GM19043 (cell line): ENCODE measurements at regions not wholly inside any gene's neighbourhood (a gene's known extent, or its start where the extent isn't known, plus 50 kb on each side); places are given as distances from the start of the nearest gene placed in this dataset.
"Not testable (repeated sequence)": the region's sequence is repeated elsewhere in the genome, so short reads cannot be mapped to it uniquely, and the experiment has no call there.

Source experiments
- ATAC-seq: cut with Tn5 transposase; IDR thresholded peaks from one replicate; pipeline ENCODE4 v1.9.1; 2021; ENCODE audit warnings: low read depth; ENCODE audit not compliant: unreplicated experiment

DNA sequence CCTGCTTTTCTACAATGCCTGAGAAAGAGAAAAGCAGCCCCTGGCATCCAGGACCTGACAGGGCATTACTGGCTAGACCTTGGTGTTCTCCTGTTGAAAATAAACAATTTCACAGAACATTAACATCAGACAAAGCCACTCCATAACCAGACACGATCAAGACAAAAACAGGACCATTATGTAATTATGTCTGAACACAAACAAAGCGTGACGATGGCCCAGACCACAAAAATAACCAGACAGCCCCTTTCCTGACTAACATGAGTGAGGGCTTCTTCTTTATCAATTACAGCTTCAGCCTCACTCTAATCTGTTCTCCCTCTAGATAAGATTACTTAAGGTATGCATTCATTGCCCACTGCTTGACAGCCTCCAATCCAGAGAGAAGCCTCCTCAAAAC lies 172.7 kb upstream of the LMCD1 start:
- no peak for ATAC-seq

DNA sequence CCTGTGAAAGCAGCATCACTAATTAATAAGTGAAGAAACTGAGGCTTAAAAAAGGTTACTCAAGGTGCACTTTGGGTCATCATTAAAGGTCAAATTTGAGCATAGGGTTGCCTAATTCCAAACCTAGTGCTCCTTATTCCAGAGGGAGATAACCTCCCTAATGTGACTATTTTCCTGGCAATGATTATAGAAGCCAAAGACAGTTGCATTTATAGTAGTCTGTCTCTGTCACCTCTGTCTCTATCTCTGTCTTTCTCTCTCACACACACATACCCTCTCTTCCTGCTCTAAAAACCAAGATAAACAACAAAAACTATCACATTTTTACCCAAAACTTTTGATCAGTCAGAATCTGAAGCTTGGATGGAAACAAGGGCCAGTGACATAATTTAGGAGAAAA lies 172.0 kb upstream of the LMCD1 start:
- ATAC-seq: no peak

GRCh38 chr3:8336456-8336855 lies 165.2 kb upstream of the LMCD1 start:
- ATAC-seq: no peak

DNA sequence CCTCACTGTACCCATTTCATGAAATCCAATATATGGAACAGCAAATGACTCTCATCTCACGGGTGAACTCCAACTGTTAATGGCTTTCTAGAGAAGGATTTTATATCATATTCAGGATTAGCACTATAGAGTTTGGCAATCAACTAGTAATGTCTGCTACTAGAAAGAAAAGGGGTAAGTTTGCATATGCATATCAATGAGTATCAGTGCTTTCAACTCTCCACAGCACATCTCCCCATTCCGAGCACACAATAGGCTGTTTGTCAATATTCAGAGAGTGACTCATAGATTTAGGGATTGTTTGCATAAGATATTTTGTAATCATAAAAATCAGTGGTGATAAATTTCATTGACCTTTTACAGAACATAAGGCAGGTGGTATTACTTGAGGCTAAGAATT lies 163.2 kb upstream of the LMCD1 start:
- no peak for ATAC-seq

- no peak for ATAC-seq
Observed at GRCh38 chr3:8341821-8342247, 159.8 kb upstream of the LMCD1 start.

GRCh38 chr3:8343058-8343457 lies 158.6 kb upstream of the LMCD1 start:
- no peak for ATAC-seq

DNA sequence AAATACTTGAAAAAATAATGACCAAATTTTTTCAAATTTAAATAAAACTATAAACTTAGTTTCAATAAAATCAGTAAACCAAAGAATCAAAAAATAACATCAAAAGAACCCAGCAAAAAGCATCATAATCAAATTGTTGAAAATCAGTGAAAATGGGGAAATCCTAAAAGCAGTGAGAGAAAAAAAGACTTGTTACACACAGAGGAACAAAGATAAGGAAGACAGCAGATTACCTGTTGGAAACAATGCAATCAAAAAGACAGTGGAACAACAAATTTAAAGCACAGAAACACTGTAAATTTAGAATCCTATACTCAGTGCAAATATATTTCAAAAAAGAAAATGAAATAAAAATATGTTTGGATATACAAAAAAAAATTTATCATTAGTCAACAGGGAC lies 156.2 kb upstream of the LMCD1 start:
- ATAC-seq: no peak

- ATAC-seq: no peak
Observed at GRCh38 chr3:8348076-8348475, 153.5 kb upstream of the LMCD1 start.

- no peak for ATAC-seq
Observed at GRCh38 chr3:8352475-8352874, 149.1 kb upstream of the LMCD1 start.

- ATAC-seq: no peak
Observed at GRCh38 chr3:8353364-8353763, 148.3 kb upstream of the LMCD1 start.

- ATAC-seq: no peak
Observed at GRCh38 chr3:8355346-8355745, 146.3 kb upstream of the LMCD1 start.

GRCh38 chr3:8356066-8356465 lies 145.6 kb upstream of the LMCD1 start:
- ATAC-seq: not testable (repeated sequence)

DNA sequence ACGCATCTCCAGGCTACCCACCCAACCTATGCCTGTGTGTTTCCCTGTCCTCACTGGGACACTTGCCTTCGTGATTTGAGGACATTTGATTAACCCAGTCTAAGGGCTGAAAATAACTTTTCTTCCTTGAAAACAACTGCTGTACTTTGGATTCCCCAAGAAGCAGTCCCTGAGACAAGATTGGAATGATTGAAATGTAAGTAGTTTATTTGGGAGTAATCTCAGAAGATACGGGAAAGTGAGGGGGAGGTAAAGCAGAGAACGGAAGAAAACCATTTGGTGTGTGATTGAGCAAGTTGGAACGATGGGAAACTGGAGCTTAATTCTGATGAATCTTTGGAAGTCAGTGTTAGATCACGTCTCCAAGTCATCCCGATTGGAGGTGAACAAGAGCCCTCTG lies 143.8 kb upstream of the LMCD1 start:
- no peak for ATAC-seq

DNA sequence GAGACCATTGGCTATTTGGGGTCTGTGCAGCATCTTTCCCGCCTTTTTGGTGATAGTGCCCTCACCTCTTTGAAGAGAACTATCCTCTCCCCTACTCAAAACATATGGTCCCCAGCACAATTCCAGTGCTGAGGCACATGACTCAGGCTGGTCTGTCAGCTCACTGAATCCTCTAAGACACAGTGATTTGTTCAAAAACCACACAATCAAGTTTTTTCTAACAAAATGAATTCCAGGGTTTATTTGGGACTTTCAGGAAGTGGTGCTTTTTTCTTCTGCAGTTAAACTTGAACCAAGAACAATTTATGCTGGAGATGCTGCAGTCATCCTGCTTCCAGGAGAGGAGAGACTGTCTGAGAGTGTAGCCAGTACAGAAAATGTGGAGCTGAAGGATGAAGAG lies 142.5 kb upstream of the LMCD1 start:
- ATAC-seq: no peak

DNA sequence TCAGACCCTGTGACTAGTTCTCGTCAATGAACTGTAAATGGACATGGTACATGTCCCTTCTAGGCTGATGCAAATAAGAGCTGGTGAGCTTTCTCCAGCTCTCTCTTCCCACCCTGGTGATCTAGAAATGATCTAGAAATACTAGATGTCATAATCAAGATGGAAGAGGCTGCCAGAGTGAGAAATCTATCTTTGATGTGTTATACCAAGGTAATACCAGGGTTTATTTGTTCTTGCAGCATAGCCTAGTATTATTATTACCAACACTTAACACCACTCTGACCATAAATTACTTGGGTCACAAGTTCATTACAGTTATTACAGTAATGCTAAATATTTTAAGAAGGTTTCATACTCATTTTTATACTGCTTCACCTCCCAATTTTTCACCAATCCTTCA lies 138.4 kb upstream of the LMCD1 start:
- no peak for ATAC-seq

- ATAC-seq: no peak
Observed at GRCh38 chr3:8365541-8365940, 136.1 kb upstream of the LMCD1 start.

DNA sequence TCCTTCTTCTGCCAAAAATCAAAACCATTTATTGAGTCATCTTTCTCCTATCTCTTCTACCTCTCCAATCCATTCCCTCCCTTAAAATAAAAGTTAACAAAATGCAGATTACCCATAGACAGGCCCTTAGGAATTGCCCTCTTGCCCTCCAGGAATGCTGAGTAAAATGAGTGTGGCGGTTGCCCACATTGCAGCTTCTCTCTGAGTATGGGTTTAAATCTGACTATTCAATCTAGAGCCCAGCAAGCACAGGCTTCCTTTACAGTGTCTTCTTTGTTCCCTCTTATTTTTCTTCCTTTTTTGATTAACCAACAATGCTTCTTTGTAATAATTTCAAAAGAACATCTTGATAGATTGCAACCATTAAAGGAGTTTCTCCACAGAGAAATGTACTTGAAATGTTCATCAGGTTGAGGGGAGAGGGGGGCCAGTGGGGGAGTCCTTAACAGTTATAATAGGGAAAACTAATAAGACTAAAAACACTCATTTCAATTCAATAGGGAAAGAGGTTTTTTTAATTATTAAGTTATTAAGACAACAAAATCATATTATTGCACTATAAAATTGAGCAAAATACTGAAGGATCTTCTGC lies 135.3 kb upstream of the LMCD1 start:
- ATAC-seq: no peak

GRCh38 chr3:8368598-8368997 lies 133.0 kb upstream of the LMCD1 start:
- ATAC-seq: no peak

GRCh38 chr3:8369638-8370037 lies 132.0 kb upstream of the LMCD1 start:
- no peak for ATAC-seq

DNA sequence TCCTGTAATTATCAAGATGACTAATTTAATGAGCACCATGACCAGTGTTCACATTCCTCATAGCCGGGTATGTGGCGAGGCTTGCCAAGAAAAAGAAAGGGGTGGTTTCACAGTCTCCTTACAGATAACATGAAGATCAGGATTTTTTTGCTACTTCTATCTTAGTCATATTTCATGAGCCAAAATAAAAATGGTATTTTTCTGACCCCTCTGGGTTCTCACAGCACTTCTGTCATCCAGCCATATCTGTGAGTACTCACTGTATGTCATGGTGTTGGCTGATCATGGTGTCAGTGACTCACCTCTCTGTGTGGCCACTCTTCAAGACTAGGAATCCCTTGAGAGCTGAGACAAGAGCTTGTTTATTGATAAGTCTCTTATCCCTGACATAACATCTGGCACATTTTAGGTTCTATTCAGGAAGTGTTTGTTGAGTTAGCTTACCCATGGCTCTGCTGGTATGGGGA lies 130.5 kb upstream of the LMCD1 start:
- no peak for ATAC-seq

DNA sequence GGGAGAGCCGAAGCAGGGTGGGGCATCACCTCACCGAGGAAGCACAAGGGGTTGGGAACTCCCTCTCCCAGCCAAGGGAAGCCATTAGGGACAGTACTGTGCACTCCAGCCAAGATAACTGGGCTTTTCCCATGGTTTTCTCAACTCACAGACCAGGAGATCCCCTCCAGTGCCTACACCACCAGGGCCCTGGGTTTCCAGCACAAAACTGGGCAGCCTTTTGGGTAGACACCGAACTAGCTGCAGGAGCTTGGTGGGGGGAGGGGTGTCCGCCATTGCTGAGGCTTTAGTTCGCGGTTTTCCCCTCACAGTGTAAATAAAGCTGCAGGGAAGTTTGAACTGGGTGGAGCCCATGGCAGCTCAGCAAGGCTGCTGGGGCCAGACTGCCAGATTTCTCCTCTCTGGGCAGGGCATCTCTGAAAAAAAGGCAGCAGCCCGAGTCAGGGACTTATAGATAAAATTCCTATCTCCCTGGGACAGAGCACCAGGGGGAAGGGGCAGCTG lies 129.6 kb upstream of the LMCD1 start:
- ATAC-seq: no peak

GRCh38 chr3:8380904-8381704 lies 120.5 kb upstream of the LMCD1 start:
- no peak for ATAC-seq
